ENCODE measurements at regions not wholly inside any gene's neighbourhood (a gene's known extent, or its start where the extent isn't known, plus 50 kb on each side); places are given as distances from the start of the nearest gene placed in this dataset.

GRCh38 chr4:30901461-30902451 is 181.6 kb downstream of the PCDH7 start:
- H3K79me2 ChIP-seq (ENCODE audit: insufficient read depth, low read length), result no peaks in the 10 kb centered on the region
- H3K9me2 ChIP-seq (replicated peaks; ENCODE audit: low read depth, low read length), result no peaks in the 10 kb centered on the region
- H3K36me3 ChIP-seq (ENCODE audit: insufficient read depth, low read length), result no peaks in the 10 kb centered on the region
- no peaks in the 10 kb centered on the region for H3K27me3 ChIP-seq (ENCODE audit: insufficient read depth, low read length, poor library complexity, severe bottlenecking)
- H3K9me3 ChIP-seq (ENCODE audit: insufficient read depth, low read depth, low read length), result no peaks in the 10 kb centered on the region
- no peaks in the 10 kb centered on the region for H4K20me1 ChIP-seq (ENCODE audit: insufficient read depth, low read length, poor library complexity, severe bottlenecking)
- TF ChIP-seq EZH2phosphoT487 (IDR thresholded peaks at IDR 0.05; ENCODE audit: borderline replicate concordance) (no peak), CTCF (conservative IDR thresholded peaks at IDR 0.05; ENCODE audit: low read length) (no peak)
- H3K4me1 ChIP-seq (ENCODE audit: insufficient read depth, low read length, poor library complexity, severe bottlenecking), result no peaks in the 10 kb centered on the region
- no peaks in the 10 kb centered on the region for H3F3A ChIP-seq (ENCODE audit: low read depth)
- no peak overlapping the region for H2AFZ ChIP-seq (ENCODE audit: low read length)
- H3K4me3 ChIP-seq (ENCODE audit: low read length, poor library complexity, severe bottlenecking), result no peak overlapping the region
- H3K4me2 ChIP-seq (ENCODE audit: low read depth, low read length, poor library complexity, severe bottlenecking), result no peak overlapping the region
- H3K9ac ChIP-seq (ENCODE audit: low read depth, low read length, poor library complexity, severe bottlenecking), result no peak overlapping the region

GRCh38 chr4:30903502-30904214 is 183.5 kb downstream of the PCDH7 start:
- no peaks in the 10 kb centered on the region for H3K9me3 ChIP-seq (ENCODE audit: insufficient read depth, low read depth, low read length)
- no peaks in the 10 kb centered on the region for H4K20me1 ChIP-seq (ENCODE audit: insufficient read depth, low read length, poor library complexity, severe bottlenecking)
- TF ChIP-seq EZH2phosphoT487 (IDR thresholded peaks at IDR 0.05; ENCODE audit: borderline replicate concordance) (no peak), CTCF (conservative IDR thresholded peaks at IDR 0.05; ENCODE audit: low read length) (no peak)
- H2AFZ ChIP-seq (ENCODE audit: low read length), result no peak overlapping the region
- no peaks in the 10 kb centered on the region for H3F3A ChIP-seq (ENCODE audit: low read depth)
- H3K4me2 ChIP-seq (ENCODE audit: low read depth, low read length, poor library complexity, severe bottlenecking), result no peak overlapping the region
- no peaks in the 10 kb centered on the region for H3K79me2 ChIP-seq (ENCODE audit: insufficient read depth, low read length)
- H3K9me2 ChIP-seq (replicated peaks; ENCODE audit: low read depth, low read length), result no peaks in the 10 kb centered on the region
- H3K36me3 ChIP-seq (ENCODE audit: insufficient read depth, low read length), result no peaks in the 10 kb centered on the region
- H3K4me1 ChIP-seq (ENCODE audit: insufficient read depth, low read length, poor library complexity, severe bottlenecking), result no peaks in the 10 kb centered on the region
- H3K9ac ChIP-seq (ENCODE audit: low read depth, low read length, poor library complexity, severe bottlenecking), result no peak overlapping the region
- no peak overlapping the region for H3K4me3 ChIP-seq (ENCODE audit: low read length, poor library complexity, severe bottlenecking)
- no peaks in the 10 kb centered on the region for H3K27me3 ChIP-seq (ENCODE audit: insufficient read depth, low read length, poor library complexity, severe bottlenecking)

DNA sequence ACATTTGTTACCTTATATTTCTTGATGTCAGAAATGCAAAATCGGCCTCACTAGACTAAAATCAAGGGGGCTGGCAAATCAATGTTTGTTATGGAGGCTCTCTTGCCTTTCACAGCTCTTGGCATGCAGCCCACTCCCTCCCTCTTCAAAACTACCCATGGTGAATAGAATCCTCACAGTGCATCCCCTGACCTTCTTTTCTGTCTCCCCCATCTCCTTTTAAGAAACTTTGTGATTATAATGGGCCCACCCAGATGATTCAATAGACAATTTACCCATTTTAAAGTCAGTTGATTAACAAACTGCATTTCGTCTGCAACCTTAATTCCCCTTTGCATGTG is 184.0 kb downstream of the PCDH7 start:
- Histone ChIP-seq H3K27me3 (ENCODE audit: insufficient read depth, low read length, poor library complexity, severe bottlenecking) (no peaks in the 10 kb centered on the region), H3K4me2 (ENCODE audit: low read depth, low read length, poor library complexity, severe bottlenecking) (no peak overlapping the region), H3K79me2 (ENCODE audit: insufficient read depth, low read length) (no peaks in the 10 kb centered on the region), H3K9ac (ENCODE audit: low read depth, low read length, poor library complexity, severe bottlenecking) (no peak overlapping the region), H2AFZ (ENCODE audit: low read length) (no peak overlapping the region), H3K36me3 (ENCODE audit: insufficient read depth, low read length) (no peaks in the 10 kb centered on the region), H3K9me3 (ENCODE audit: insufficient read depth, low read depth, low read length) (no peaks in the 10 kb centered on the region), H4K20me1 (ENCODE audit: insufficient read depth, low read length, poor library complexity, severe bottlenecking) (no peaks in the 10 kb centered on the region), H3F3A (ENCODE audit: low read depth) (no peaks in the 10 kb centered on the region), H3K9me2 (replicated peaks; ENCODE audit: low read depth, low read length) (no peaks in the 10 kb centered on the region), H3K4me1 (ENCODE audit: insufficient read depth, low read length, poor library complexity, severe bottlenecking) (no peaks in the 10 kb centered on the region), H3K4me3 (ENCODE audit: low read length, poor library complexity, severe bottlenecking) (no peak overlapping the region)
- no peak for TF ChIP-seq EZH2phosphoT487 (IDR thresholded peaks at IDR 0.05; ENCODE audit: borderline replicate concordance)
- no peak for TF ChIP-seq CTCF (conservative IDR thresholded peaks at IDR 0.05; ENCODE audit: low read length)

Measured in Loucy (cell line).